GM23338 (cell line): ENCODE measurements at regions not wholly inside any gene's neighbourhood (a gene's known extent, or its start where the extent isn't known, plus 50 kb on each side); places are given as distances from the start of the nearest gene placed in this dataset.

Source experiments
- ETS1 ChIP-seq: IDR thresholded peaks from 2 replicates; pipeline ENCODE4 v1.6.1; 2016; ENCODE audit warnings: antibody characterized with exemption
- EZH2phosphoT487 ChIP-seq: fragments of 200-600 bp; sonication (generic); IDR thresholded peaks from one replicate; pipeline ENCODE4 v1.8.1; 2018; ENCODE audit warnings: antibody characterized with exemption; ENCODE audit not compliant: unreplicated experiment
- REST ChIP-seq: IDR thresholded peaks from one replicate; pipeline ENCODE4 v1.6.1; 2018; ENCODE audit warnings: antibody characterized with exemption; ENCODE audit not compliant: unreplicated experiment
- STAT1 ChIP-seq: IDR thresholded peaks from one replicate; pipeline ENCODE4 v1.6.1; 2016; ENCODE audit warnings: antibody characterized with exemption; ENCODE audit not compliant: unreplicated experiment
- ZNF114 ChIP-seq: fragments of 250-450 bp; sonication (Bioruptor Pico); IDR thresholded peaks from 2 replicates; pipeline ENCODE4 v1.5.0; 2020; ENCODE audit warnings: mild to moderate bottlenecking, moderate library complexity
- ZNF462 ChIP-seq: fragments of 250-450 bp; sonication (Bioruptor Pico); IDR thresholded peaks from 2 replicates; pipeline ENCODE4 v1.5.0; 2020; ENCODE audit warnings: mild to moderate bottlenecking, moderate library complexity

- TF ChIP-seq ZNF462 (CRISPR knock-in tag) = no peak
- no peak for TF ChIP-seq ETS1
- no peak for TF ChIP-seq STAT1
- TF ChIP-seq EZH2phosphoT487 = no peak
- no peak for TF ChIP-seq REST
- TF ChIP-seq ZNF114 (CRISPR knock-in tag) = no peak
These were observed 109.0 kb upstream of the PDZRN3 start (continued) for GRCh38 chr3:73733746-73734145.
